GM23248 (cell line): ENCODE measurements at regions not wholly inside any gene's neighbourhood (a gene's known extent, or its start where the extent isn't known, plus 50 kb on each side); places are given as distances from the start of the nearest gene placed in this dataset.

Source experiments
- EZH2 ChIP-seq: fragments of 200-600 bp; sonication (generic); IDR thresholded peaks from 2 replicates; pipeline ENCODE4 v1.6.1; 2018; ENCODE audit warnings: antibody characterized with exemption, mild to moderate bottlenecking; ENCODE audit not compliant: insufficient read depth, poor library complexity, severe bottlenecking
- EZH2phosphoT487 ChIP-seq: fragments of 200-600 bp; sonication (generic); IDR thresholded peaks from 2 replicates; pipeline ENCODE4 v1.6.1; 2018; ENCODE audit warnings: antibody characterized with exemption, moderate library complexity, mild to moderate bottlenecking, low read depth; ENCODE audit not compliant: insufficient read depth

DNA sequence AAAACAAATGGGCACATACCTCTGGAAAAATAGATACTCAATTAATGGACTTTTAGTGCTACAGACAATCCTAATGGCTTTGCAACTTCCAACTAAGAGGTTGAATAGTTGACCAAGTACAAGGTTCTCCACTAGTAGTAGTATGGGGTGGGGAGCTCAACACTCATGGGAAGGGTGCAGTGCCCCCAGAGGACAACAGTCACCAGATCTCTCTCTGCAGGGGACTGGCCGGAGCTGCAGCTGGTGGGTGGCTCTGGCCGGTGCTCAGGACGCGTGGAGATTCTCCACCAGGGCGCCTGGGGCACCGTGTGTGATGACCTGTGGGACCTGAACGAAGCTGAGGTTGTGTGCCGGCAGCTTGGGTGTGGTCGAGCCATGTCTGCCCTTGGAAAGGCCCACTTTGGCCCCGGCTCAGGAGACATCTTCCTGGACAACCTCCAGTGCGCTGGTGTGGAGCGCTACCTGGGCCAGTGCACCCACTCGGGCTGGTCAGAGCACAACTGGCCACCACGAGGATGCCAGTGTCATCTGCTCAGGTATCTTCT is 68.1 kb downstream of the CUZD1 start:
- TF ChIP-seq EZH2phosphoT487 (no peak), EZH2 (no peak)
